Spleen (tissue), 11 donors: ENCODE measurements at regions not wholly inside any gene's neighbourhood (a gene's known extent, or its start where the extent isn't known, plus 50 kb on each side); places are given as distances from the start of the nearest gene placed in this dataset.
"Not testable (repeated sequence)": the region's sequence is repeated elsewhere in the genome, so short reads cannot be mapped to it uniquely, and the experiment has no call there.

ENCODE experiments used
- DNase-seq: peaks from one replicate; pipeline ENCODE4 v3.0.0-alpha.2; 2020
- H3K27ac ChIP-seq, 8 donors: fragments of 200-600 bp; sonication (generic) in 7 of 8; 1 replicate in 4 of 8; 2 replicates in 4 of 8; pipeline versions ENCODE4 v1.5.0 to v1.8.0; 2016 to 2021; ENCODE audit warnings: inconsistent platforms in 4 of 8, mild to moderate bottlenecking in 4 of 8, moderate library complexity in 1 of 8
- H3K27me3 ChIP-seq, 7 donors: fragments of 200-600 bp; sonication (generic) in 6 of 7; replicated peaks in 1 of 7; 1 replicate in 4 of 7; 2 replicates in 3 of 7; pipeline versions ENCODE4 v1.5.0 to v1.8.0; 2016 to 2021; ENCODE audit warnings: inconsistent platforms in 3 of 7, mild to moderate bottlenecking in 1 of 7
- H3K36me3 ChIP-seq, 6 donors: fragments of 200-600 bp; sonication (generic) in 5 of 6; 1 replicate in 4 of 6; 2 replicates in 2 of 6; pipeline versions ENCODE4 v1.5.0 to v1.8.0; 2016 to 2021; ENCODE audit warnings: inconsistent platforms in 2 of 6
- H3K4me1 ChIP-seq, 6 donors: fragments of 200-600 bp; sonication (generic) in 5 of 6; 1 replicate in 3 of 6; 2 replicates in 3 of 6; pipeline versions ENCODE4 v1.5.0 to v1.8.0; 2016 to 2021; ENCODE audit warnings: inconsistent platforms in 3 of 6
- H3K4me3 ChIP-seq, 8 donors: fragments of 200-600 bp; sonication (generic) in 7 of 8; 1 replicate in 4 of 8; 2 replicates in 4 of 8; pipeline versions ENCODE4 v1.5.0 to v1.8.0; 2016 to 2021; ENCODE audit warnings: inconsistent platforms in 4 of 8, mild to moderate bottlenecking in 4 of 8, moderate library complexity in 2 of 8
- H3K9me3 ChIP-seq, 8 donors: fragments of 200-600 bp; sonication (generic) in 7 of 8; 1 replicate in 4 of 8; 2 replicates in 4 of 8; pipeline versions ENCODE4 v1.5.0 to v1.8.0; 2016 to 2021; ENCODE audit warnings: inconsistent platforms in 4 of 8
- POLR2A ChIP-seq, 3 donors: fragments of 450-650 bp; IDR thresholded peaks; one replicate each; pipeline ENCODE4 v1.5.1; 2017; ENCODE audit warnings: antibody characterized with exemption in 3 of 3, mild to moderate bottlenecking in 1 of 3
- POLR2AphosphoS5 ChIP-seq, 3 donors: sonication (generic); formaldehyde crosslinking; IDR thresholded peaks; one replicate each; pipeline ENCODE4 v1.5.1; 2017; ENCODE audit warnings: antibody characterized with exemption in 3 of 3
- WGBS, 5 donors: extraction: QIAGEN DNeasy Blood & Tissue Kit in 3 of 5; methylation state at CpG; one replicate each; pipeline versions ENCODE4 v1.1.5 to v1.1.7; 2013 to 2018; 5-methylcytosine and 5-hydroxymethylcytosine counted together
- intact Hi-C: fragments of 100-400 bp; cut with DNase I; formaldehyde crosslinking; loops from one replicate; pipeline ENCODE4 v1.15.0; 2023; ENCODE audit warnings: low total_unique reads
- TF ChIP-seq, protein P1 (sequence below), 11 experiments: fragments of 200-600 bp in 7 of 11; fragments of 450-650 bp in 4 of 11; sonication (generic) in 4 of 11; IDR thresholded peaks in 8 of 11; conservative IDR thresholded peaks in 3 of 11; 1 replicate in 7 of 11; 2 replicates in 4 of 11; pipeline versions ENCODE4 v1.4.0 to v1.8.0; 2016 to 2021; ENCODE audit warnings: antibody characterized with exemption in 11 of 11, inconsistent platforms in 4 of 11, mild to moderate bottlenecking in 1 of 11
- donor health status: healthy with polysubstance abuse.
- donor health status: DM: no; HTN: no; CAD: no; lungs with moderate emphysema.
- donor health status: DM: no; HTN: no; CAD: no.
- donor health status: Bipolar disorder and iron deficiency.
- donor health status: healthy.
- donor health status: DM: no; HTN: no; CAD: no.
- donor health status: DM: yes; HTN: yes; CAD: no.

DNA sequence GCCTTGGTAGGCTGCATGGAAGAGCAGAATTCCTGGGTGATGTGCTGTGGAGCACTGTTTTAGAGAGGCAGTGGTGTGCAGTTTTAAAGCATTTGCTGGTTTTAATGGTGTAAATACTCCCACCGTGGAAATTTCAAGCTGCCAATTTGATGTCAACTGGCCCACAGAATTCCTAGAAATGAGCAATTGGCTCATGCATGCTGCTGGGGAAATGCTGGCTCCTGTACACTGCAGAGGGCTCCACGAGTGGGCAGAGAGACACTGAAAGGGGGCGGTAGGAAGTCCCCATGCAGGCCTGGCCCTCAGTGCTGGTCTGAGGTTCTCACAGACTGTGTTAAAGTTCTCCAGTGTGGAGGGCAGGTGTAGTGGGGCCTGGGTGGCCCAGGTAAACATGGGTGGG, 99.4 kb upstream of the NTF3 start:
- intact Hi-C loops = no loop called here
- no peak overlapping the region for H3K27ac ChIP-seq
- no peaks in the 10 kb centered on the region for H3K36me3 ChIP-seq
- DNase-seq = no peak
- WGBS, 5 donors = 54 to 89% (median 73%) methylated on average over 3 of the region's 3 CpGs
- no peaks in the 10 kb centered on the region for H3K9me3 ChIP-seq
- no peaks in the 10 kb centered on the region for H3K27me3 ChIP-seq
- H3K4me3 ChIP-seq = no peak overlapping the region
- H3K4me1 ChIP-seq = no peaks in the 10 kb centered on the region
- TF ChIP-seq POLR2AphosphoS5 (IDR thresholded peaks at IDR 0.05) (no peak), POLR2A (IDR thresholded peaks at IDR 0.05) (no peak)
- TF ChIP-seq, protein P1, sequence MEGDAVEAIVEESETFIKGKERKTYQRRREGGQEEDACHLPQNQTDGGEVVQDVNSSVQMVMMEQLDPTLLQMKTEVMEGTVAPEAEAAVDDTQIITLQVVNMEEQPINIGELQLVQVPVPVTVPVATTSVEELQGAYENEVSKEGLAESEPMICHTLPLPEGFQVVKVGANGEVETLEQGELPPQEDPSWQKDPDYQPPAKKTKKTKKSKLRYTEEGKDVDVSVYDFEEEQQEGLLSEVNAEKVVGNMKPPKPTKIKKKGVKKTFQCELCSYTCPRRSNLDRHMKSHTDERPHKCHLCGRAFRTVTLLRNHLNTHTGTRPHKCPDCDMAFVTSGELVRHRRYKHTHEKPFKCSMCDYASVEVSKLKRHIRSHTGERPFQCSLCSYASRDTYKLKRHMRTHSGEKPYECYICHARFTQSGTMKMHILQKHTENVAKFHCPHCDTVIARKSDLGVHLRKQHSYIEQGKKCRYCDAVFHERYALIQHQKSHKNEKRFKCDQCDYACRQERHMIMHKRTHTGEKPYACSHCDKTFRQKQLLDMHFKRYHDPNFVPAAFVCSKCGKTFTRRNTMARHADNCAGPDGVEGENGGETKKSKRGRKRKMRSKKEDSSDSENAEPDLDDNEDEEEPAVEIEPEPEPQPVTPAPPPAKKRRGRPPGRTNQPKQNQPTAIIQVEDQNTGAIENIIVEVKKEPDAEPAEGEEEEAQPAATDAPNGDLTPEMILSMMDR (IDR thresholded peaks at IDR 0.05 in 8 of 11, conservative IDR thresholded peaks at IDR 0.05 in 3 of 11) = no peak

DNA sequence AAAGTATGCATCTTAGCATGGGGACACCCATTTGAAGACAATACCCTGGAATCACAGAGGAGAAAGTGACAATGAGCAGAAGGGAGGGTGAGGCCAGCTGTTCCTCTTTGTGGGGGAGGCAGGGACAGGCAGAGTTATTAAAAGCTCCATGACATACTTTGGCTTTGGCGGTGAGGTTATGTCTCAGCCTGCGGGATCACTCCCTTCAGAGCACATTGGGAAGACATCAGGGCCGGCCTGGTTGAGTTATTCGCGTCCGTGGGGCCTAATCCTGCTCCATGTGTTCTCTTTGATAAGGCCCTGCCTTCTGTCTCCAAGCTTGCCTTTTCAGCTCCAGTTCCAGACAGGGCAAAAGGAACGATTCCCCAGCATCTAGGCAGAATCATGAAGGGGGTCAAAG, 98.8 kb upstream of the NTF3 start:
- no peak overlapping the region for H3K4me3 ChIP-seq
- H3K27ac ChIP-seq = no peak overlapping the region
- H3K27me3 ChIP-seq = no peaks in the 10 kb centered on the region
- TF ChIP-seq POLR2AphosphoS5 (IDR thresholded peaks at IDR 0.05) = no peak
- TF ChIP-seq, protein P1 (IDR thresholded peaks at IDR 0.05 in 8 of 11, conservative IDR thresholded peaks at IDR 0.05 in 3 of 11) = no peak
- no peak for TF ChIP-seq POLR2A (IDR thresholded peaks at IDR 0.05)
- H3K4me1 ChIP-seq = no peaks in the 10 kb centered on the region
- no peaks in the 10 kb centered on the region for H3K9me3 ChIP-seq
- DNase-seq = no peak
- WGBS, 5 donors = 67 to 89% (median 84%) methylated on average over 7 of the region's 7 CpGs
- no peaks in the 10 kb centered on the region for H3K36me3 ChIP-seq
- intact Hi-C loops = no loop called here

- no peak for DNase-seq
- Histone ChIP-seq H3K27me3 (no peaks in the 10 kb centered on the region), H3K4me1 (no peaks in the 10 kb centered on the region), H3K9me3 (no peaks in the 10 kb centered on the region), H3K4me3 (no peak overlapping the region), H3K27ac (no peak overlapping the region), H3K36me3 (no peaks in the 10 kb centered on the region)
- intact Hi-C loops = no loop called here
- no peak for TF ChIP-seq POLR2A (IDR thresholded peaks at IDR 0.05)
- no peak for TF ChIP-seq POLR2AphosphoS5 (IDR thresholded peaks at IDR 0.05)
- TF ChIP-seq, protein P1 (IDR thresholded peaks at IDR 0.05 in 8 of 11, conservative IDR thresholded peaks at IDR 0.05 in 3 of 11) = no peak
- WGBS, 5 donors = 55 to 94% (median 81%) methylated on average over 2 of the region's 2 CpGs
These were observed 96.8 kb upstream of the NTF3 start for GRCh38 chr12:5335069-5335468.

DNA sequence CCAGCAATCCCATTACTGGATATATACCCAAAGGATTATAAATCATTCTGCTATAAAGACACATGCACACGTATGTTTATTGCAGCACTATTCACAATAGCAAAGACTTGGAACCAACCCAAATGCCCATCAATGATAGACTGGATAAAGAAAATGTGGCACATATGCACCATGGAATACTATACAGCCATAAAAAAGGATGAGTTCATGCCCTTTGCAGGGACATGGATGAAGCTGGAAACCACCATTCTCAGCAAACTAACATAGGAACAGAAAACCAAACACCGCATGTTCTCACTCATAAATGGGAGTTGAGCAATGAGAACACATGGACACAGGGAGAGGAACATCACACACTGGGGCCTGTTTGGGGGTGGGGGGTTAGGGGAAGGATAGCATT, 90.8 kb upstream of the NTF3 start:
- H3K4me1 ChIP-seq, H3K27ac ChIP-seq, intact Hi-C loops, H3K9me3 ChIP-seq, H3K4me3 ChIP-seq, H3K36me3 ChIP-seq, H3K27me3 ChIP-seq, DNase-seq: not testable (repeated sequence)
- 48 to 99% (median 84%) methylated on average over 2 of the region's 2 CpGs for WGBS, 5 donors

DNA sequence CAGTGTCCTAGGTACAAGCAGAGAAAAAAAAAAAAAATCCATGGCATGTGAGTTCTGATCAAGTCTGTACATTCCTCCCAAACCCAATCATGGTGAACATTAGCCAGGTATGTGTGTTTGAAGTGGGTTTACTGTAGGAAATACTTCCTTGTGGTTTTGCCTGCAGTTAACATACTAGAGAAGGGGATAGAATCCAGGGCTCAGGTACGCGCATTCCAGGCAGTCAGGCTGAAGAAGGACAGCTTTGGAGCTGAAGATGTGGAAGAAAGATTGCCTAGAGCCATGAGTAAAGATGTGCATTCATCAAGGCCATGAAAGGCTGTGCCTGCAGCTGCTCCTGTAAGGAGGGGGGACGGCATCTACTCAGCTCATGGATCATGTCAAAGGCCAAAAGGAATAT, 88.2 kb upstream of the NTF3 start:
- Histone ChIP-seq H3K4me3 (no peak overlapping the region), H3K27me3 (peaks cover 0 to 18% (median 0%) of the 10 kb centered on the region in 7 donors), H3K36me3 (no peaks in the 10 kb centered on the region), H3K27ac (no peak overlapping the region), H3K9me3 (peaks cover 0 to 6% (median 0%) of the 10 kb centered on the region in 8 donors), H3K4me1 (no peaks in the 10 kb centered on the region)
- no peak for DNase-seq
- intact Hi-C loops = no loop called here
- WGBS, 5 donors = 85 to 90% (median 86%) methylated on average over 3 of the region's 3 CpGs
- TF ChIP-seq, protein P1 (IDR thresholded peaks at IDR 0.05 in 8 of 11, conservative IDR thresholded peaks at IDR 0.05 in 3 of 11) = no peak
- TF ChIP-seq POLR2AphosphoS5 (IDR thresholded peaks at IDR 0.05) (no peak), POLR2A (IDR thresholded peaks at IDR 0.05) (no peak)
